Body of pancreas (tissue), 4 donors: ENCODE measurements at regions not wholly inside any gene's neighbourhood (a gene's known extent, or its start where the extent isn't known, plus 50 kb on each side); places are given as distances from the start of the nearest gene placed in this dataset.
"Not testable (repeated sequence)": the region's sequence is repeated elsewhere in the genome, so short reads cannot be mapped to it uniquely, and the experiment has no call there.

Experiments
- ATAC-seq: fragments of 150-250 bp; one replicate; pipeline ENCODE4 v1.9.1; 2016
- DNase-seq, 4 donors: peaks; one replicate each; pipeline ENCODE4 v3.0.0-alpha.2; 2019
- H3K27ac ChIP-seq, 4 donors: fragments of 200-600 bp; sonication (generic); 1 replicate in 3 of 4; 2 replicates in 1 of 4; pipeline versions ENCODE4 v1.5.1 to v1.6.1; 2016 to 2019; ENCODE audit warnings: mild to moderate bottlenecking in 1 of 4, mixed read lengths in 1 of 4, moderate library complexity in 1 of 4
- H3K27me3 ChIP-seq, 2 donors: fragments of 200-600 bp; sonication (generic); one replicate each; pipeline ENCODE4 v1.6.0; 2016; ENCODE audit warnings: mild to moderate bottlenecking in 1 of 2
- H3K36me3 ChIP-seq, 2 donors: fragments of 200-600 bp; sonication (generic); replicated peaks in 1 of 2; 2 replicates each; pipeline ENCODE4 v1.5.1; 2016; ENCODE audit warnings: low read depth in 2 of 2; ENCODE audit not compliant: insufficient read depth in 1 of 2
- H3K4me1 ChIP-seq: fragments of 200-600 bp; sonication (generic); one replicate; pipeline ENCODE4 v1.6.0; 2016
- H3K4me3 ChIP-seq, 2 donors: fragments of 200-600 bp; sonication (generic); 1 replicate in 1 of 2; 2 replicates in 1 of 2; pipeline ENCODE4 v1.5.1; 2016 to 2019
- H3K9me3 ChIP-seq, 3 donors: fragments of 200-600 bp; sonication (generic); 1 replicate in 2 of 3; 2 replicates in 1 of 3; pipeline ENCODE4 v1.5.1; 2016
- POLR2A ChIP-seq, 3 donors: fragments of 450-650 bp; IDR thresholded peaks; one replicate each; pipeline ENCODE4 v1.6.1; 2016; ENCODE audit warnings: antibody characterized with exemption in 3 of 3, mild to moderate bottlenecking in 2 of 3
- WGBS, 2 donors: methylation state at CpG; one replicate each; pipeline ENCODE4 v1.1.5; 2017; 5-methylcytosine and 5-hydroxymethylcytosine counted together
- intact Hi-C: fragments of 100-400 bp; cut with DNase I; formaldehyde crosslinking; loops from one replicate; pipeline ENCODE4 v1.15.1; 2023
- TF ChIP-seq, protein P1 (sequence below), 7 experiments: fragments of 450-650 bp in 4 of 7; fragments of 200-600 bp in 3 of 7; sonication (generic) in 3 of 7; IDR thresholded peaks; one replicate each; pipeline ENCODE4 v1.5.1; 2016 to 2019; ENCODE audit warnings: antibody characterized with exemption in 7 of 7

DNA sequence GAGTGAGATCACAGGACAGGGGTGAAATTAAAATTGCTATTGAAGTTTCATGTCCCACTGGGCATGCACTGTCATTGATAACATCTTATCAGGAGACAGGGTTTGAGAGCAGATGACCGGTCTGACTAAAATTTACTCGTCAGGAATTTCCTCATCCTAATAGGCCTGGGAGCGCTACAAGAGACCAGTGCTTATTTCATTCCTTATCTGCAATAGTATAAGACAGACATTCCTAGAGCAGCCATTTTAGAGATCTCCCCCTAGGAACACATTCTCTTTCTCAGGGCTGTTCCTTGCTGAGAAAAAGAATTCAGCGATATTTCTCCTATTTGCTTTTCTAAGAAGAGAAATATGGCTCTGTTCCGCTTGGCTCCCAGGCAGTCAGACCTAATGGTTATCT, 181.4 kb upstream of the ETV3 start:
- H3K27ac ChIP-seq: no peak overlapping the region
- no peaks in the 10 kb centered on the region for H3K36me3 ChIP-seq
- no peaks in the 10 kb centered on the region for H3K4me1 ChIP-seq
- H3K4me3 ChIP-seq: no peak overlapping the region
- intact Hi-C loops: no loop called here
- DNase-seq: no peak
- no peak for ATAC-seq
- no peaks in the 10 kb centered on the region for H3K9me3 ChIP-seq
- no peaks in the 10 kb centered on the region for H3K27me3 ChIP-seq
- 87 to 96% methylated on average over 5 of the region's 5 CpGs for WGBS, 2 donors
- no peak for TF ChIP-seq POLR2A (IDR thresholded peaks at IDR 0.05)
- TF ChIP-seq, protein P1, sequence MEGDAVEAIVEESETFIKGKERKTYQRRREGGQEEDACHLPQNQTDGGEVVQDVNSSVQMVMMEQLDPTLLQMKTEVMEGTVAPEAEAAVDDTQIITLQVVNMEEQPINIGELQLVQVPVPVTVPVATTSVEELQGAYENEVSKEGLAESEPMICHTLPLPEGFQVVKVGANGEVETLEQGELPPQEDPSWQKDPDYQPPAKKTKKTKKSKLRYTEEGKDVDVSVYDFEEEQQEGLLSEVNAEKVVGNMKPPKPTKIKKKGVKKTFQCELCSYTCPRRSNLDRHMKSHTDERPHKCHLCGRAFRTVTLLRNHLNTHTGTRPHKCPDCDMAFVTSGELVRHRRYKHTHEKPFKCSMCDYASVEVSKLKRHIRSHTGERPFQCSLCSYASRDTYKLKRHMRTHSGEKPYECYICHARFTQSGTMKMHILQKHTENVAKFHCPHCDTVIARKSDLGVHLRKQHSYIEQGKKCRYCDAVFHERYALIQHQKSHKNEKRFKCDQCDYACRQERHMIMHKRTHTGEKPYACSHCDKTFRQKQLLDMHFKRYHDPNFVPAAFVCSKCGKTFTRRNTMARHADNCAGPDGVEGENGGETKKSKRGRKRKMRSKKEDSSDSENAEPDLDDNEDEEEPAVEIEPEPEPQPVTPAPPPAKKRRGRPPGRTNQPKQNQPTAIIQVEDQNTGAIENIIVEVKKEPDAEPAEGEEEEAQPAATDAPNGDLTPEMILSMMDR (IDR thresholded peaks at IDR 0.05): no peak

DNA sequence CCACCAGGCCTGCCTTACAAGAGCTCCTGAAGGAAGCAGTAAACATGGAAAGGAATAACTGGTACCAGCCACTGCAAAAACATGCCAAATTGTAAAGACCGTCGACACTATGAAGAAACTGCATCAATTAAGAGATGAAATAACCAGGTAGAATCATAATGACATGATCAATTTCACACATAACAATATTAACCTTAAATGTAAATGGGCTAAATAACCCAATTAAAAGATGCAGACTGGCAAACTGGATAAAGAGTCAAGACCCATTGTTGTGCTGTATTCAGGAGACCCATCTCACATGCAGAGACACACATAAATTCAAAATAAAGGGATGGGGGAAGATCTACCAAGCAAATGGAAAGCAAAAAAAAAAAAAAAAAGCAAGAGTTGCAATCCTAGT, 179.0 kb upstream of the ETV3 start:
- H3K36me3 ChIP-seq, ATAC-seq, H3K27ac ChIP-seq, DNase-seq, H3K9me3 ChIP-seq, intact Hi-C loops, H3K4me3 ChIP-seq, H3K27me3 ChIP-seq: not testable (repeated sequence)
- H3K4me1 ChIP-seq: peaks cover 15% of the 10 kb centered on the region
- 89 to 97% methylated on average over 2 of the region's 2 CpGs for WGBS, 2 donors

DNA sequence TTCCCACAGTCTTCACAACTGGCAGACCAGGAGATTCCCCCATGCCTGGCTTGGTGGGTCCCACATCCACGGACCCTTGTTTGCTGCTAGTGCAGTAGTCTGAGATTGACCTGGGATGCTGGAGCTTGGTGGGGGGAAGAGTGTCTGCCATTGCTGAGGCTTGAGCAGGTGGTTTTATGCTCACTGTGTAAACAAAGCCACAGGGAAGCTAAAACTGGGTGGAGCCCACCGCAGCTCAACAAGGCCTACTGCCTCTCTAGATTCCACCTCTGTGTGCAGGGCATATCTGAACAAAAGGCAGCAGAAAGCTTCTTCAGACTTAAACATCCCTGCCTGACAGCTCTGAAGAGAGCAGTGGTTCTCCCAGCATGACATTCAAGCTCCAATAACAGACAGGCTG, 177.3 kb upstream of the ETV3 start:
- no peaks in the 10 kb centered on the region for H3K27me3 ChIP-seq
- H3K27ac ChIP-seq: no peak overlapping the region
- H3K36me3 ChIP-seq: no peaks in the 10 kb centered on the region
- no peak overlapping the region for H3K4me3 ChIP-seq
- H3K9me3 ChIP-seq: no peaks in the 10 kb centered on the region
- intact Hi-C loops: no loop called here
- peaks cover 24% of the 10 kb centered on the region for H3K4me1 ChIP-seq
- no peak for DNase-seq
- ATAC-seq: no peak
- no peak for TF ChIP-seq POLR2A (IDR thresholded peaks at IDR 0.05)
- TF ChIP-seq, protein P1 (IDR thresholded peaks at IDR 0.05): no peak
- WGBS, 2 donors: 82% methylated on average over 2 of the region's 2 CpGs; no CpG with 5 or more reads in 1 of the 2 donors

- WGBS, 2 donors: 27 to 40% methylated on average over 2 of the region's 2 CpGs
- no peaks in the 10 kb centered on the region for H3K9me3 ChIP-seq
- no peak for DNase-seq
- H3K4me3 ChIP-seq: no peak overlapping the region
- no peak for ATAC-seq
- H3K36me3 ChIP-seq: no peaks in the 10 kb centered on the region
- no peak overlapping the region for H3K27ac ChIP-seq
- peaks cover 24% of the 10 kb centered on the region for H3K4me1 ChIP-seq
- TF ChIP-seq, protein P1 (IDR thresholded peaks at IDR 0.05): no peak
- no peak for TF ChIP-seq POLR2A (IDR thresholded peaks at IDR 0.05)
- no peaks in the 10 kb centered on the region for H3K27me3 ChIP-seq
- intact Hi-C loops: no loop called here
Measured at GRCh38 chr1:157314408-157314807, 176.2 kb upstream of the ETV3 start.

GRCh38 chr1:157313240-157313807, 175.1 kb upstream of the ETV3 start:
- Histone ChIP-seq H3K27me3 (no peaks in the 10 kb centered on the region), H3K4me1 (peaks cover 24% of the 10 kb centered on the region), H3K27ac (peak overlapping the region in 1 of 4 donors; percentile 3), H3K9me3 (no peaks in the 10 kb centered on the region), H3K36me3 (no peaks in the 10 kb centered on the region), H3K4me3 (no peak overlapping the region)
- TF ChIP-seq POLR2A (IDR thresholded peaks at IDR 0.05): no peak
- TF ChIP-seq, protein P1 (IDR thresholded peaks at IDR 0.05): no peak
- WGBS, 2 donors: 60 to 61% methylated on average over 3 of the region's 3 CpGs
- intact Hi-C loops: no loop called here
- ATAC-seq (peak; percentile 86), DNase-seq (peak; percentile 27 to 75 (median 55))
